ENCODE measurements at regions not wholly inside any gene's neighbourhood (a gene's known extent, or its start where the extent isn't known, plus 50 kb on each side); places are given as distances from the start of the nearest gene placed in this dataset.

DNA sequence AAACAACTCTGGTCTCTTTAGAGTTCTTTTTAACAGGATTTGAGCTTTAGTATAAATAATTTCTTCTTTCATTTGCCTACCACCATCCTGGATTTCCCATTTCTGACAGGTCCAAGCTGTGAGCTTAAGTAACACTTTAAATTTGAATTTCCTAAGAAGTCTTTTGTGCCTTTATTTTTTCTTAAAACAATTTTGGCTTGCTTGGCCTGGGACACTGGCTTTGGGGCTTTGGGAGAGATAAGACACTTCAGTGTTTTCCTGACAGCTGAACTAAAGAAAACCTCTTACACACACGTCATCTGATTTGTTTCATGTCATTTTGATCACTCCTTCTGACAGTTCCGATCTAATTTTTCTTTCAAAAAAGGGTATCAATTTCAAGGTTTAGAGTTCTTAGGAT lies 121.3 kb upstream of the BMPER start:
- Histone ChIP-seq H2AFZ (ENCODE audit: low read depth, low read length) (no peak overlapping the region), H3K4me3 (ENCODE audit: low read depth in 1 of 2, low read length in 2 of 2) (no peak overlapping the region), H3K36me3 (ENCODE audit: insufficient read depth, low read length) (no peaks in the 10 kb centered on the region), H3K79me2 (ENCODE audit: insufficient read depth, low read length) (no peaks in the 10 kb centered on the region), H3K4me1 (ENCODE audit: insufficient read depth, low read length) (no peaks in the 10 kb centered on the region), H4K20me1 (ENCODE audit: insufficient read depth, low read length) (no peaks in the 10 kb centered on the region), H3K27ac (ENCODE audit: low read length) (no peak overlapping the region), H3K27me3 (ENCODE audit: insufficient read depth, low read length, poor library complexity) (no peaks in the 10 kb centered on the region), H3K9ac (ENCODE audit: low read depth, low read length) (no peak overlapping the region), H3K9me3 (ENCODE audit: insufficient read depth, low read length, severe bottlenecking) (no peaks in the 10 kb centered on the region), H3K4me2 (ENCODE audit: insufficient read depth, low read length) (no peak overlapping the region)
- no peak for TF ChIP-seq EZH2 (IDR thresholded peaks at IDR 0.05; ENCODE audit: borderline replicate concordance, low read depth, low read length, severe bottlenecking)
- TF ChIP-seq, protein P1, sequence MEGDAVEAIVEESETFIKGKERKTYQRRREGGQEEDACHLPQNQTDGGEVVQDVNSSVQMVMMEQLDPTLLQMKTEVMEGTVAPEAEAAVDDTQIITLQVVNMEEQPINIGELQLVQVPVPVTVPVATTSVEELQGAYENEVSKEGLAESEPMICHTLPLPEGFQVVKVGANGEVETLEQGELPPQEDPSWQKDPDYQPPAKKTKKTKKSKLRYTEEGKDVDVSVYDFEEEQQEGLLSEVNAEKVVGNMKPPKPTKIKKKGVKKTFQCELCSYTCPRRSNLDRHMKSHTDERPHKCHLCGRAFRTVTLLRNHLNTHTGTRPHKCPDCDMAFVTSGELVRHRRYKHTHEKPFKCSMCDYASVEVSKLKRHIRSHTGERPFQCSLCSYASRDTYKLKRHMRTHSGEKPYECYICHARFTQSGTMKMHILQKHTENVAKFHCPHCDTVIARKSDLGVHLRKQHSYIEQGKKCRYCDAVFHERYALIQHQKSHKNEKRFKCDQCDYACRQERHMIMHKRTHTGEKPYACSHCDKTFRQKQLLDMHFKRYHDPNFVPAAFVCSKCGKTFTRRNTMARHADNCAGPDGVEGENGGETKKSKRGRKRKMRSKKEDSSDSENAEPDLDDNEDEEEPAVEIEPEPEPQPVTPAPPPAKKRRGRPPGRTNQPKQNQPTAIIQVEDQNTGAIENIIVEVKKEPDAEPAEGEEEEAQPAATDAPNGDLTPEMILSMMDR (IDR thresholded peaks at IDR 0.05; ENCODE audit: borderline replicate concordance, extremely low read depth, low read length, poor library complexity, severe bottlenecking): no peak
- DNase-seq (no peak), ATAC-seq (ENCODE audit: insufficient read depth, low read depth) (no peak)

DNA sequence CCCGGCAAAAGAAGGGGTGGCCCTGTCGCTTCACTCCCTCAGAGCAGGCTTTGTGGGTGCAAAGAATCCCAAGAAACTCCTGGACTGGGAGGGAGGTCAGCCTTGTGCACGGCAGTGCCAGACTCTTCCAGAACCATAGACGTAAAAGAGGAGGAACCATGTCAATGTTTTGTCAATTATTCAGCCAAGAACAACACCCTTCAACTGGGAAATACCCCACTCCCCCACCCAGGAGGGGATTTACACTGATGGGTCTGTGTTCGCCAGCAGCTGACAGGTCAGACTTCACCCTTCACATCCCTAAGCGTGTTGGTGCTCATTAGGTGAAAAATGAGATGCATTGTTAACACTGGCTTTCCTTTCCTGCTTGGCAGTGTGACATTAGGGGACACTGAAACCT lies 116.8 kb upstream of the BMPER start:
- DNase-seq: no peak
- no peak overlapping the region for H2AFZ ChIP-seq (ENCODE audit: low read depth, low read length)
- H3K79me2 ChIP-seq (ENCODE audit: insufficient read depth, low read length): no peaks in the 10 kb centered on the region
- H3K4me1 ChIP-seq (ENCODE audit: insufficient read depth, low read length): no peaks in the 10 kb centered on the region
- no peaks in the 10 kb centered on the region for H4K20me1 ChIP-seq (ENCODE audit: insufficient read depth, low read length)
- H3K4me3 ChIP-seq (ENCODE audit: low read depth in 1 of 2, low read length in 2 of 2): no peak overlapping the region
- H3K4me2 ChIP-seq (ENCODE audit: insufficient read depth, low read length): no peak overlapping the region
- no peak for ATAC-seq (ENCODE audit: insufficient read depth, low read depth)
- H3K36me3 ChIP-seq (ENCODE audit: insufficient read depth, low read length): no peaks in the 10 kb centered on the region
- H3K9ac ChIP-seq (ENCODE audit: low read depth, low read length): no peak overlapping the region
- H3K9me3 ChIP-seq (ENCODE audit: insufficient read depth, low read length, severe bottlenecking): no peaks in the 10 kb centered on the region
- TF ChIP-seq EZH2 (IDR thresholded peaks at IDR 0.05; ENCODE audit: borderline replicate concordance, low read depth, low read length, severe bottlenecking): no peak
- TF ChIP-seq, protein P1 (IDR thresholded peaks at IDR 0.05; ENCODE audit: borderline replicate concordance, extremely low read depth, low read length, poor library complexity, severe bottlenecking): no peak
- H3K27me3 ChIP-seq (ENCODE audit: insufficient read depth, low read length, poor library complexity): no peaks in the 10 kb centered on the region
- no peak overlapping the region for H3K27ac ChIP-seq (ENCODE audit: low read length)

DNA sequence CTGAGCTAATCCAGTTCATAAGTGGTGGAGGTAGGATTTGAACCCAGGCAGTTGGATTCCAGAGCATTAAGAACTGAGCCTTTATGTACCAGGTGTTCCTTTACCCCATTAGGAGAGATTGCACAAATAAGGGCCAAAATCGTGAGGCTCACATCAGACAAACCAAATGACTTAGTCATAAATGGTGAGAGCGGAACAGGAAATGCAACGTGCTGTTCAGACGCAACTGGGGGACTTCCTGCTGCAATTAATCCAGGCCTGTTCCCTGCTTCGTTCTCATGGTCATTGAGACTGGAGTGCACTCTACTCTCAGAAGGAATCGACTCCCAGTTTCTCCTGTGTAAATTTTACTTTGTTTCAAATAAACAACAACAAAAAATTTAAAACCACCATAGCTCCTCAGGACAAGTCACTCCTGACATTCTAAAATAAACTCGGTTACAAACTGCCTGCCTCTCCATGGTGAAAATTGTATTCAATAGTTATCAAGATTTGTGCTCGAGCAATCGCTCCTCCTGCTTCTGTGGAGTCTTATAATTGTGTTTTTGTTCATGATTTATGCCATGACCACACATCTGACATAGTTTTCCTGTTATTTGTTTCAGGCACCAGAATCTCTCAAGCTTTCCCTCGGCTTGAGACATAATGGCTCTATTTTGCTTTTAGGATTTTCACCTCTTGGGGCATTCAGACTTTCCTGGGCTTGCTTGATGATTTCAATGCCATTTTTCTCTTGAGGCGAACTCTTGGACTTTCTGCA lies 115.3 kb upstream of the BMPER start:
- Histone ChIP-seq H3K27ac (ENCODE audit: low read length) (no peak overlapping the region), H3K4me2 (ENCODE audit: insufficient read depth, low read length) (no peak overlapping the region), H3K36me3 (ENCODE audit: insufficient read depth, low read length) (no peaks in the 10 kb centered on the region), H3K9me3 (ENCODE audit: insufficient read depth, low read length, severe bottlenecking) (no peaks in the 10 kb centered on the region), H3K27me3 (ENCODE audit: insufficient read depth, low read length, poor library complexity) (no peaks in the 10 kb centered on the region), H3K79me2 (ENCODE audit: insufficient read depth, low read length) (no peaks in the 10 kb centered on the region), H3K9ac (ENCODE audit: low read depth, low read length) (no peak overlapping the region), H3K4me1 (ENCODE audit: insufficient read depth, low read length) (no peaks in the 10 kb centered on the region), H3K4me3 (ENCODE audit: low read depth in 1 of 2, low read length in 2 of 2) (no peak overlapping the region), H4K20me1 (ENCODE audit: insufficient read depth, low read length) (no peaks in the 10 kb centered on the region), H2AFZ (ENCODE audit: low read depth, low read length) (no peak overlapping the region)
- DNase-seq (no peak), ATAC-seq (ENCODE audit: insufficient read depth, low read depth) (no peak)
- TF ChIP-seq EZH2 (IDR thresholded peaks at IDR 0.05; ENCODE audit: borderline replicate concordance, low read depth, low read length, severe bottlenecking): no peak
- TF ChIP-seq, protein P1 (IDR thresholded peaks at IDR 0.05; ENCODE audit: borderline replicate concordance, extremely low read depth, low read length, poor library complexity, severe bottlenecking): no peak
